Thyroid gland (tissue), 4 donors: ENCODE measurements at regions not wholly inside any gene's neighbourhood (a gene's known extent, or its start where the extent isn't known, plus 50 kb on each side); places are given as distances from the start of the nearest gene placed in this dataset.

Experiments used
- CTCF ChIP-seq, 6 experiments: fragments of 200-600 bp in 3 of 6; fragments of 450-650 bp in 3 of 6; sonication (generic) in 3 of 6; IDR thresholded peaks; one replicate each; pipeline ENCODE4 v1.5.1; 2016 to 2019; ENCODE audit warnings: antibody characterized with exemption in 6 of 6, mild to moderate bottlenecking in 2 of 6, inconsistent platforms in 1 of 6, moderate library complexity in 1 of 6
- POLR2A ChIP-seq, 2 donors: fragments of 450-650 bp; IDR thresholded peaks; one replicate each; pipeline ENCODE4 v1.6.1; 2017; ENCODE audit warnings: antibody characterized with exemption in 2 of 2, mild to moderate bottlenecking in 2 of 2, moderate library complexity in 1 of 2

GRCh38 chr11:130668751-130669150 lies 220.3 kb downstream of the ADAMTS15 start:
- TF ChIP-seq CTCF (IDR thresholded peaks at IDR 0.05): no peak
- no peak for TF ChIP-seq POLR2A (IDR thresholded peaks at IDR 0.05)
